ENCODE measurements at regions not wholly inside any gene's neighbourhood (a gene's known extent, or its start where the extent isn't known, plus 50 kb on each side); places are given as distances from the start of the nearest gene placed in this dataset.

DNA sequence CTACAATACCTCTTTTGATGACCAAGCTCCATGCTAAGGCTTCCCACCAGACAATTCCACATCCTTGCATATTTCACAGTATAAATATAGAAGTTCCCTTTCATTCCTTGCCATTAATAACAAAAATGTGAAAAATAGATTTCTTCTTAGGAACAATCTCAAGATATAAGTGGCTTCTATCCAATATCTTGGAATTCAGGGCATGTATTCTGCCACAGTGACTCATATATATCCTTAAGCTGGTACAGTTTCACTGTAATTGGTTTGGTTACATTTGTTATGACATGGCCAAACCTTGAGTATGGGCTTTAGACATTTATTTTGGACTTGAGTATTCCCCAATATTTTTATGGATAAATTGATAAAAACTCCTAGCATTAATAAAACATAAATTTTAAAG is 181.7 kb upstream of the DDX53 start:
- TF ChIP-seq CTCF (IDR thresholded peaks at IDR 0.05) (no peak), POLR2A (IDR thresholded peaks at IDR 0.05) (no peak), POLR2AphosphoS5 (IDR thresholded peaks at IDR 0.05) (no peak)
